Fibroblast of lung (primary cell): ENCODE measurements at regions not wholly inside any gene's neighbourhood (a gene's known extent, or its start where the extent isn't known, plus 50 kb on each side); places are given as distances from the start of the nearest gene placed in this dataset.

Experiments used
- DNase-seq, 2 donors: peaks; one replicate each; pipeline versions ENCODE4 v3.0.0 to v3.0.0-alpha.2; 2010; ENCODE audit warnings: low read depth in 2 of 2
- H2AFZ ChIP-seq: 2 replicates; pipeline ENCODE4 v1.5.1; 2012; ENCODE audit warnings: low read length, control low read depth, inconsistent platforms
- H3K27ac ChIP-seq: 2 replicates; pipeline ENCODE4 v1.5.1; 2011; ENCODE audit warnings: low read length, control low read depth; ENCODE audit not compliant: insufficient read depth
- H3K27me3 ChIP-seq: 2 replicates; pipeline ENCODE4 v1.5.1; 2011; ENCODE audit warnings: mild to moderate bottlenecking, low read length; ENCODE audit not compliant: control insufficient read depth, insufficient read depth
- H3K36me3 ChIP-seq: 2 replicates; pipeline ENCODE4 v1.5.1; 2011; ENCODE audit warnings: low read length; ENCODE audit not compliant: control insufficient read depth, insufficient read depth
- H3K4me1 ChIP-seq: 2 replicates; pipeline ENCODE4 v1.5.1; 2011; ENCODE audit warnings: low read length; ENCODE audit not compliant: control insufficient read depth, insufficient read depth; ENCODE audit errors: extremely low read depth
- H3K4me2 ChIP-seq: 2 replicates; pipeline ENCODE4 v1.5.1; 2011; ENCODE audit warnings: low read length, control low read depth; ENCODE audit not compliant: insufficient read depth; ENCODE audit errors: extremely low read depth
- H3K4me3 ChIP-seq, 4 experiments: fragments of 200-600 bp in 1 of 4; sonication (generic) in 1 of 4; replicated peaks in 1 of 4; 2 replicates each; pipeline ENCODE4 v1.5.1; 2011 to 2016; ENCODE audit warnings: low read length in 4 of 4, low read depth in 3 of 4, mild to moderate bottlenecking in 3 of 4, control low read depth in 2 of 4, inconsistent platforms in 1 of 4, mixed read lengths in 1 of 4; ENCODE audit not compliant: insufficient read depth in 1 of 4; ENCODE audit errors: control extremely low read depth in 1 of 4
- H3K79me2 ChIP-seq: 2 replicates; pipeline ENCODE4 v1.5.1; 2012; ENCODE audit warnings: mild to moderate bottlenecking, low read length, inconsistent platforms; ENCODE audit not compliant: control insufficient read depth, insufficient read depth
- H3K9ac ChIP-seq: 2 replicates; pipeline ENCODE4 v1.5.1; 2011; ENCODE audit warnings: mild to moderate bottlenecking, low read length, control low read depth; ENCODE audit not compliant: insufficient read depth
- H3K9me3 ChIP-seq: 2 replicates; pipeline ENCODE4 v1.5.1; 2012; ENCODE audit warnings: low read depth, low read length; ENCODE audit not compliant: control insufficient read depth, insufficient read depth
- H4K20me1 ChIP-seq: 2 replicates; pipeline ENCODE4 v1.5.1; 2011; ENCODE audit warnings: low read length; ENCODE audit not compliant: control insufficient read depth, insufficient read depth; ENCODE audit errors: extremely low read depth
- CTCF ChIP-seq, 2 donors: IDR thresholded peaks in 1 of 2; conservative IDR thresholded peaks in 1 of 2; 1 replicate in 1 of 2; 2 replicates in 1 of 2; pipeline ENCODE4 v1.5.1; 2011 to 2012; ENCODE audit warnings: low read length in 2 of 2, control low read depth in 1 of 2, inconsistent platforms in 1 of 2, low read depth in 1 of 2, mild to moderate bottlenecking in 1 of 2
- EZH2 ChIP-seq: IDR thresholded peaks from 2 replicates; pipeline ENCODE4 v1.5.1; 2012; ENCODE audit warnings: low read length, control low read depth, mild to moderate bottlenecking; ENCODE audit errors: missing control alignments

GRCh38 chr2:151156431-151156830 lies 105.2 kb downstream of the RBM43 start:
- no peaks in the 10 kb centered on the region for H4K20me1 ChIP-seq
- H3K79me2 ChIP-seq, result no peaks in the 10 kb centered on the region
- H3K27ac ChIP-seq, result no peak overlapping the region
- H3K9me3 ChIP-seq, result no peaks in the 10 kb centered on the region
- no peak for TF ChIP-seq CTCF (conservative IDR thresholded peaks at IDR 0.05 in 1 of 2, IDR thresholded peaks at IDR 0.05 in 1 of 2; ENCODE audit: low read depth in 1 of 2, low read length in 2 of 2)
- TF ChIP-seq EZH2, result no peak
- H3K36me3 ChIP-seq, result no peaks in the 10 kb centered on the region
- H3K4me2 ChIP-seq, result no peak overlapping the region
- H3K9ac ChIP-seq, result no peak overlapping the region
- H2AFZ ChIP-seq, result no peak overlapping the region
- H3K4me1 ChIP-seq, result no peaks in the 10 kb centered on the region
- no peaks in the 10 kb centered on the region for H3K27me3 ChIP-seq
- no peak overlapping the region for H3K4me3 ChIP-seq
- peak in 1 of 2 donors; percentile 78 for DNase-seq

GRCh38 chr2:151153601-151154000 lies 108.1 kb downstream of the RBM43 start:
- peak in 1 of 2 donors; percentile 16 for DNase-seq
- H3K79me2 ChIP-seq, result no peaks in the 10 kb centered on the region
- H3K27me3 ChIP-seq, result no peaks in the 10 kb centered on the region
- no peak overlapping the region for H3K27ac ChIP-seq
- no peaks in the 10 kb centered on the region for H3K4me1 ChIP-seq
- H2AFZ ChIP-seq, result no peak overlapping the region
- H3K9me3 ChIP-seq, result no peaks in the 10 kb centered on the region
- no peak overlapping the region for H3K9ac ChIP-seq
- H3K4me2 ChIP-seq, result no peak overlapping the region
- H3K4me3 ChIP-seq, result no peak overlapping the region
- H4K20me1 ChIP-seq, result no peaks in the 10 kb centered on the region
- no peak for TF ChIP-seq CTCF (conservative IDR thresholded peaks at IDR 0.05 in 1 of 2, IDR thresholded peaks at IDR 0.05 in 1 of 2; ENCODE audit: low read depth in 1 of 2, low read length in 2 of 2)
- H3K36me3 ChIP-seq, result no peaks in the 10 kb centered on the region

GRCh38 chr2:151150331-151151320 lies 111.0 kb downstream of the RBM43 start:
- Histone ChIP-seq H2AFZ (no peak overlapping the region), H3K27me3 (no peaks in the 10 kb centered on the region), H3K27ac (no peak overlapping the region), H3K9me3 (no peaks in the 10 kb centered on the region), H3K4me3 (no peak overlapping the region), H3K79me2 (no peaks in the 10 kb centered on the region), H3K36me3 (no peaks in the 10 kb centered on the region), H3K9ac (no peak overlapping the region), H3K4me2 (no peak overlapping the region), H3K4me1 (no peaks in the 10 kb centered on the region), H4K20me1 (no peaks in the 10 kb centered on the region)
- TF ChIP-seq EZH2 (no peak), CTCF (conservative IDR thresholded peaks at IDR 0.05 in 1 of 2, IDR thresholded peaks at IDR 0.05 in 1 of 2; ENCODE audit: low read depth in 1 of 2, low read length in 2 of 2) (no peak)
- DNase-seq, result peak in 1 of 2 donors; percentile 53
